Lung (tissue), 11 donors: ENCODE measurements at regions not wholly inside any gene's neighbourhood (a gene's known extent, or its start where the extent isn't known, plus 50 kb on each side); places are given as distances from the start of the nearest gene placed in this dataset.

Experiments
- ATAC-seq: fragments of 200-7000 bp; cut with Tn5 transposase; one replicate; pipeline ENCODE4 v1.9.1; 2020; ENCODE audit warnings: moderate number of reproducible peaks; ENCODE audit not compliant: insufficient read depth, low FRiP score
- DNase-seq, 3 donors: peaks; one replicate each; pipeline ENCODE4 v3.0.0-alpha.2; 2013 to 2017
- H3K27ac ChIP-seq, 2 donors: one replicate each; pipeline ENCODE4 v1.5.1; 2013; ENCODE audit warnings: mild to moderate bottlenecking in 2 of 2, moderate library complexity in 2 of 2, control low read depth in 1 of 2, inconsistent platforms in 1 of 2, low read depth in 1 of 2, low read length in 1 of 2
- H3K27me3 ChIP-seq, 3 donors: one replicate each; pipeline ENCODE4 v1.5.1; 2013; ENCODE audit warnings: low read length in 2 of 3; ENCODE audit not compliant: control insufficient read depth in 3 of 3, insufficient read depth in 3 of 3
- H3K36me3 ChIP-seq, 4 donors: one replicate each; pipeline ENCODE4 v1.5.1; 2013; ENCODE audit warnings: low read length in 4 of 4, mild to moderate bottlenecking in 1 of 4, moderate library complexity in 1 of 4; ENCODE audit not compliant: control insufficient read depth in 4 of 4, insufficient read depth in 4 of 4
- H3K4me1 ChIP-seq, 5 donors: one replicate each; pipeline ENCODE4 v1.5.1; 2013; ENCODE audit warnings: low read length in 5 of 5, mild to moderate bottlenecking in 2 of 5, moderate library complexity in 1 of 5; ENCODE audit not compliant: control insufficient read depth in 5 of 5, insufficient read depth in 5 of 5
- H3K4me3 ChIP-seq: one replicate; pipeline ENCODE4 v1.5.1; 2013; ENCODE audit warnings: mild to moderate bottlenecking, control low read depth, moderate library complexity
- H3K9ac ChIP-seq, 2 donors: one replicate each; pipeline ENCODE4 v1.5.1; 2013; ENCODE audit warnings: low read length in 2 of 2, control low read depth in 1 of 2; ENCODE audit not compliant: insufficient read depth in 1 of 2
- H3K9me3 ChIP-seq, 4 donors: one replicate each; pipeline ENCODE4 v1.5.1; 2013; ENCODE audit warnings: low read length in 3 of 4, mild to moderate bottlenecking in 1 of 4, moderate library complexity in 1 of 4; ENCODE audit not compliant: control insufficient read depth in 4 of 4, insufficient read depth in 3 of 4
- CTCF ChIP-seq: IDR thresholded peaks from 2 replicates; pipeline ENCODE4 v1.5.1; 2012; ENCODE audit warnings: mild to moderate bottlenecking; ENCODE audit errors: control extremely low read depth, extremely low read depth
- WGBS, 2 donors: extraction: QIAGEN DNeasy Blood & Tissue Kit; methylation state at CpG; one replicate each; pipeline ENCODE4 v1.1.7; 2013; 5-methylcytosine and 5-hydroxymethylcytosine counted together
- donor health status: control.
- donor health status: control.
- donor health status: Bipolar disorder and iron deficiency.
- donor health status: healthy.
- donor health status: DM: yes; HTN: yes; CAD: no.

DNA sequence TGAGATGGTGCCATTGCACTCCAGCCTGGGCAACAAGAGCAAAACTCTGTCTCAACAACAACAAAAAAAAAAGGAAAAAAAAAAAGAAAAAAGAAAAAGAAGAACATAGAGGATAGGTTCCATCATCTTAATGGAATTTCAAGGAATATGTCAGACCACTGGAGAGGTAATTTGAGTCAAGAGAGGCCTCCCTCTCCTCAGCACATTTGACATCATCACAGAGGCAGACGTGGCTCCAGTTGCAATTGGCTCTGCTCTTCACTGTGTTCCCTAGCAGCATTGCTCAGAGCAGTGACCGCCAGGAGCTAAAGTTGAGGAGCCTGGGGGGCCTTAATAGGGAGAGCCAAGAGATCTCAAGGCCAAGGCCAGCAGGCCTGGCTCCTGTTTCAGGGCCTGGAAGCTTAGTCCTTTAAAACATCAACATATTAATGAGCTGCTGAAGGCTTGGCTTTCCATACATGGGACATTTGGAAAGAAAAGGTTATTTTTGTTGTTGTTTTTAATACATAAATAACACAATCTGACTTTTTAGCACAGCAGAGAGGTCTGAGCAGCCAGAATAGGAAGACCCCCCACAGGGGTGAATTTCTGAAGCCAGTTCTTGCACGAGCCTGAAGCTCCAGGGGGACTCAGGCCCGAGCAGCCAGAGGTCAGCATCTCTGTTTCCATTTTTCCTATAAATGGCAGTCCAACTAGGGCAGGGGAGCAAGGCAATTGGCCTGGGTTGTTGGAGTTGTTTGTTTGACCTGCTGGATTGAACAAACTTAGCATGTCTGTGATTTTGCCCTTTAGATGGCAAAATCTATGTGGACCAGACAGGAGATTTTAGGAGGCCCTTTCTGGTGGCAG, 118.3 kb upstream of the FGGY start:
- 79 to 87% methylated on average over 4 of the region's 4 CpGs for WGBS, 2 donors
- H3K9me3 ChIP-seq, result peaks cover 0 to 4% (median 1%) of the 10 kb centered on the region in 4 donors
- H3K9ac ChIP-seq, result no peak overlapping the region
- ATAC-seq (no peak), DNase-seq (peak; percentile 93 to 99 (median 98))
- H3K36me3 ChIP-seq, result no peaks in the 10 kb centered on the region
- no peak for TF ChIP-seq CTCF
- H3K4me1 ChIP-seq, result peaks cover 0 to 33% (median under 1%) of the 10 kb centered on the region in 5 donors
- no peak overlapping the region for H3K4me3 ChIP-seq
- no peaks in the 10 kb centered on the region for H3K27me3 ChIP-seq
- peak overlapping the region in 1 of 2 donors; percentile 36 for H3K27ac ChIP-seq

GRCh38 chr1:59179673-59180072, 117.2 kb upstream of the FGGY start:
- no peaks in the 10 kb centered on the region for H3K36me3 ChIP-seq
- ATAC-seq, result no peak
- 64 to 86% methylated on average over 1 of the region's 1 CpG for WGBS, 2 donors
- no peak overlapping the region for H3K9ac ChIP-seq
- H3K4me1 ChIP-seq, result peaks cover 0 to 41% (median 8%) of the 10 kb centered on the region in 5 donors
- H3K4me3 ChIP-seq, result no peak overlapping the region
- H3K27ac ChIP-seq, result no peak overlapping the region
- no peaks in the 10 kb centered on the region for H3K27me3 ChIP-seq
- no peak for TF ChIP-seq CTCF
- peaks cover 0 to 4% (median 1%) of the 10 kb centered on the region in 4 donors for H3K9me3 ChIP-seq
- peak in 2 of 3 donors; percentile 46 to 50 for DNase-seq

GRCh38 chr1:59180735-59181134, 116.2 kb upstream of the FGGY start:
- Histone ChIP-seq H3K27ac (no peak overlapping the region), H3K9me3 (peaks cover 0 to 4% (median 1%) of the 10 kb centered on the region in 4 donors), H3K4me1 (peaks cover 0 to 41% (median 8%) of the 10 kb centered on the region in 5 donors), H3K36me3 (no peaks in the 10 kb centered on the region), H3K9ac (no peak overlapping the region), H3K4me3 (no peak overlapping the region), H3K27me3 (no peaks in the 10 kb centered on the region)
- ATAC-seq (no peak), DNase-seq (peak in 2 of 3 donors; percentile 92 to 93)
- WGBS, 2 donors, result 51 to 62% methylated on average over 2 of the region's 2 CpGs
- no peak for TF ChIP-seq CTCF
